T1000 (cell line): ENCODE measurements at regions not wholly inside any gene's neighbourhood (a gene's known extent, or its start where the extent isn't known, plus 50 kb on each side); places are given as distances from the start of the nearest gene placed in this dataset.
"Not testable (repeated sequence)": the region's sequence is repeated elsewhere in the genome, so short reads cannot be mapped to it uniquely, and the experiment has no call there.

Experiments used
- DNase-seq: peaks from one replicate; lab custom pipeline; 2025; ENCODE audit warnings: mixed read lengths; lab: John Stamatoyannopoulos, UW

DNA sequence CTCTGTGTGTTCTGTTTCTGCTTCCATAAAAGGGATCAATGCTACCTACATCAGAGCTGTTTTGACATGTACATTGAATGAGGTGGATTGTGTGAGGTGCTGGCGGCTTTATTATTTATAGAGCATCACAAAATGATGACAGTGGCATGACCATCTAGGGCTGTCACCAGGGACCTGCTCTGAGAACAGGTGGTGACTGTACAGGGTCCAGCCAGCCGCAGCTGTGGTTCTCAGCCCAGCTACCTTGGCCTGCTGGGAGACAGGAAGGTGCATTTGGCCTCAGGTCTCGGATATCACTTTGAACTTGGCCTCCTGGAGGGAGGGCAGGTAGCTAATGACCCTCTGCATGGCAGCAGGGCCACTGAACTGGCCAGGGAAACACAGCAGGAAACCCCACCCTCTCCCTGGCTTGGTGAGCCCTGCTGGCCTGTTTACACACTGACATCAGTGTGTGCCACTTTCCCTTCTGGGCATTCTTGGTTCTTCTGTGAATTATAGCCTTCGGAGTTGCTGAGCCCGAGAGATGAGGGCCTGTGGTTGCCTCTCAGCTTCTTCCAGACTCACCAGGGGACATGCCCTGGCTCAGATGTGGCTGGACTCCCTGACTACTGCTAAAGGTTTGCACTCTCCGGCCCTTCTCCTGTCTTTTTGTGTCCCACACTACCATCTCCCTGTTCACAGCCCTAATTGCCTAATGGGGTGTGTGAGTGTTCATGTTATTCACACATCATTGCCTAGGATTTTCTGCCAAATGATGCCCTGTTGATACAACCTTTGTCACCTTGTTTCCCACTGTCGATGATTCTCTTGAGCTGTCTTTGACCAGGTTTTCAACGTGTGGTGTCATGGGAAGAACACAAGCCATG is 109.2 kb upstream of the RAB12 start:
- DNase-seq: no peak

GRCh38 chr18:8501044-8501443 is 108.2 kb upstream of the RAB12 start:
- DNase-seq: no peak

DNA sequence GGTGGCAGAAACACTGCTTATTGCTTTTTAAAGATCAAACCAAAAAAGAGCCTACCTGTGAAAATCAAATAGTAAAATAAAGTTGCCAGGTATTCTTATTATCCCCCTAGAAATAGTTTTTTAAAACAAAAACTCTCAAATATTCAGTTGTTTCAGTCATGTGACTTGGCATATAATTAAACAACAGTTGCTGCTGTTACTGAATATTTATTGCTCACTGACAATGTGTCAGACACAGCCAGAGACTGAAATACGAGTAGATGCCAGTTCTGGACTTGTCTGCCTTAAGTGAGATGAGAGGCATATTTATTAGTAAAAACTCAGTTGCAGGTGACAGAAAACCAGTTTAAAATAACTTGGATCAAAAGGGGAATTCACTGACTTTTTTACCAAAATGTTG is 106.0 kb upstream of the RAB12 start:
- DNase-seq: no peak

- no peak for DNase-seq
These were observed 104.8 kb upstream of the RAB12 start for GRCh38 chr18:8504424-8504823.

DNA sequence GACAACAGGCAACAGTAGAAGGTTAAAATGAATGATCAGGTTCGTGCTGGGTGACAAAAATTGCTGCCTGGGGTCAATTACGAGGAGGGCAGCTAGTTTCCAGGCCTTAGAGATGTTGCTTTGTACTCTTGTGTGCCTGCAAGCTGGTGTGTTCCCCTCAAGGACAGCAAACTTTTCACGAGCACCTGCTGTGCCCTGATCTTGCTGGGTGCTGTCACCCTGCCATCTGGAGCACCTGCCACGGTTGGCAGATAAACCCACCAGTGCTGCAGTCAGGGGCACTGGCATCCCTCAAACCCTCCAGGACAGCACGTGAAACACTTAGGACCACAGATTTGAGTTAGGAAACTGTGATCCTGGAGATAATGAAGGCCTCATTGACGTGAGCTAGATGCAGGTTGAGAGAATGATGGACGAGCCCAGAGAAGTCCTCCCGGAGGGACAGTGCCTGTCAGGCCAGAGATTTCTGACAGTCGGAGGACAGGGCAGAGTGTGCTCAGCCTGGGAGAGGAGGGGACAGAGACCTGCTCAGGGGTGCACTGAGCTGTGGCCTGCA is 104.3 kb upstream of the RAB12 start:
- DNase-seq: no peak

- no peak for DNase-seq
These were observed 102.8 kb upstream of the RAB12 start for GRCh38 chr18:8506251-8507049.

- no peak for DNase-seq
These were observed 101.9 kb upstream of the RAB12 start for GRCh38 chr18:8507361-8507760.

GRCh38 chr18:8507915-8508705 is 101.1 kb upstream of the RAB12 start:
- DNase-seq: no peak

DNA sequence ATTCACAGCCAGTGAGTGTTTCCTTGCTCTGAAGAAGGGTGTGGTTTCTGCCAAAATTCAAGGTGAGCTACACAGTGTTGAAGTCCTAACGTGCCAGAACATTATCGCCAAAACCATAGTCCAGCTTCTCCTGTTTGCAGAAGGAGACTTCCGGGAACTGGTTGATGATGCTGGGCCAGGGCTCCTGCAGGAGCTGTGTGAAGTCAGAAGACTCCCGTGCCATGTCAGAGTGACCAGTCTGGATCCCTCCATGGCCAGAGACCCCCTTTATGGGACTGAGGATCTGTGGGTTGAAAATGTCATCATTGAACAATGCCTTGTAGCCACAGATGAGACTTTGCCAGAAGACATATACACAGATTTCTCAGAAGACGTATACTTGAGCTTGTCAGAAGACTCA is 96.0 kb upstream of the RAB12 start:
- DNase-seq: no peak

- DNase-seq: no peak
These were observed 94.8 kb upstream of the RAB12 start for GRCh38 chr18:8514409-8514808.

- DNase-seq: no peak
These were observed 93.9 kb upstream of the RAB12 start for GRCh38 chr18:8515142-8515865.

DNA sequence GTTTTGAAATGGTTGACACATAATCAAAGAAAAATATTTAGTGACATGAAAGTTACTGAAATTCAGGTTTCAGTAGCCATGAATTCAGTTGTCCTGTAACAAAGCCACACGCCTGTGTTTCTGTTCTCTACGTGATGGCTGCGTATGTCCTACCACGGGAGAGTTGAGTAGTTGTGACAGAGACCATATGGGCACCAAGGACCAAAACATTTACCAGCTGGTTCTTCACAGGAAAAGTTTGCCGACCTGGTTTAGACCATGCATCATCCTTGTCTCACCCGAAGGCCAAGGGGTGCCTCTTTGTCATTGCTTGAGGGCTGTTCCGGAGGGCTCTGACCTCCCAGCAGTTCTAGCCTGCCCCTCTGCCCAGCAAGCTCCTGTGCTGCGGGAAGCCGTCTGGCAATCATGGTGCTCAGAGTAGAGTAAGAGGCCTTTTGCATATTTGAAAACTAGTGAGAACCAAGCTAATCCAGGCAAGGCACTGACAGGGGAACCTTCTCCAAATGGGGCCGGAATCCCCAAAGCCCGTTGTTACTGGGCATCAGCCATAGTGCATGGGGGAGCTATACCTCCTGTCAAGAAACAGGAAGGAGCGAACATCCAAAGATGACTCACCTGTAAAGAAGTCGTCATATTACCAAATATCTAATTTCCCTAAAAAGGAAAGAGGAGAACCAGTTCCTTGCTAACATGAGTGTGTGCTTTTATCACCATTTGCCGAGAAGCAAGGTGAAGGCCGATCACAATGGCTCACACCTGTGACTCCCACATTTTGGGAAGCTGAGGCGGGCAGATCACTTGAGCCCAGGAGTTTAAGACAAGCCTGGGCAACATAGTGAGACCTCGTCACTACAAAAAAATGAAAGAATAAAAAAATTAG is 92.6 kb upstream of the RAB12 start:
- no peak for DNase-seq

- no peak for DNase-seq
These were observed 92.0 kb upstream of the RAB12 start for GRCh38 chr18:8517276-8517675.

DNA sequence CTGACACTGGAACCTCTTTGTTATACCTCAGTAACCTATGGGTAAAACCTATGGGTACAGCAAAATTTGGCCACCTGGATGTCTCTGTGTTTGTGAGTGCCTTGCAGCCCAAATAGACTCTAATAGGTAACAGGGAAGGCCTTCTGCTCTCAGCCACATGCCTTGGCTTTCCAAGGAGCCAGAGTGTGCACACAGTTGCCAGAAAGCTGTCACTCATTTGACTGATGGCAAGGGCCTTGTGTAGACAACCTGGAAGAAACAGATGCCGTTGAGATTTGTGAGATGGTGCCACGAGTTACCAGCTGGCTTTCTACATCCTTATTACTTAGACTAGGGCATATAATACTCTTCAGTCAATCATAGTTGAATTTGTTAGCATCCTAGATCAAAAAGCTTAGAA is 90.1 kb upstream of the RAB12 start:
- DNase-seq: no peak

- DNase-seq: no peak
These were observed 89.0 kb upstream of the RAB12 start for GRCh38 chr18:8520266-8520665.

- no peak for DNase-seq
These were observed 86.5 kb upstream of the RAB12 start for GRCh38 chr18:8522756-8523155.

GRCh38 chr18:8525692-8526091 is 83.5 kb upstream of the RAB12 start:
- no peak for DNase-seq

- DNase-seq: no peak
These were observed 82.9 kb upstream of the RAB12 start for GRCh38 chr18:8526332-8526731.

- DNase-seq: no peak
These were observed 79.6 kb upstream of the RAB12 start for GRCh38 chr18:8529609-8530008.

GRCh38 chr18:8531084-8531483 is 78.2 kb upstream of the RAB12 start:
- not testable (repeated sequence) for DNase-seq
